ENCODE measurements at regions not wholly inside any gene's neighbourhood (a gene's known extent, or its start where the extent isn't known, plus 50 kb on each side); places are given as distances from the start of the nearest gene placed in this dataset.

DNA sequence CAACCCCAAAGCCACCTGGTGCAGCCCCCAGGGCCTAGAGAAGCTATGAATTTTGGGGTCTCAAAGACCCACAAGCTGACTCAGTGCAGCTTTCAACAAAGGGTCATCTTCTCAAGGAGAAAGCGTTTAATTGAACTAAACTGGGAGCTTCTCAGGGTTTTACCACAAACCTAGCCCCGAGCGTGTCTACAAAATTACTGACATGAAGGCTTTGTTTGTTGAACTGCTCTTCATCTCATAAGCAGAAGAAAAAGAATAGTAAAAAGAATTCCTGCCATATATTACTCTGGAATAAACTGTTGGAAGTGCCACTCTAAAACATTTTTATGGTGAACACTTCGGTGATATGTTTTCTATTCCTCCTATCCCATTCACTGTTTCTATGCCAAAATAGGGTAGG is 50.8 kb upstream of the INCENP start:
- DNase-seq (ENCODE audit: low read depth), result no peak

DNA sequence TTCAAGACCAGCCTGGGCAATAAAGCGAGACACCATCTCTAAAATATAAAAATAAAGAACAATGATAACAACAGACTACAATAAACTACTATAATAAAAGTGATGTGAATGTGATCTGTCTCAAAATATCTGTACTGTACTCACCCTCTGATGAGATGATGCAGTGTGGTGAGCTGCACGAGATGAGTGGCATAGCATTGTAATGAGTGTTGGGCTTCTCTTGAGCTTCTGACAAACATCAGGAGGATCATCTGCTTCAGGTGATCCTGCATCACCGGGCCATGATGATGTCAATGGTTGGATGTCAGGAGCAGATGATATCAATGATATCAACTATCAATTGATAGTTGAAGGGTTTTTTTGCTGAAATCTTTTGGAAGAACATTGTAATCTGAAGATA is 52.4 kb upstream of the INCENP start:
- DNase-seq (ENCODE audit: low read depth), result no peak

- DNase-seq (ENCODE audit: low read depth), result no peak
These were observed 53.6 kb upstream of the INCENP start for GRCh38 chr11:62069986-62070919.

DNA sequence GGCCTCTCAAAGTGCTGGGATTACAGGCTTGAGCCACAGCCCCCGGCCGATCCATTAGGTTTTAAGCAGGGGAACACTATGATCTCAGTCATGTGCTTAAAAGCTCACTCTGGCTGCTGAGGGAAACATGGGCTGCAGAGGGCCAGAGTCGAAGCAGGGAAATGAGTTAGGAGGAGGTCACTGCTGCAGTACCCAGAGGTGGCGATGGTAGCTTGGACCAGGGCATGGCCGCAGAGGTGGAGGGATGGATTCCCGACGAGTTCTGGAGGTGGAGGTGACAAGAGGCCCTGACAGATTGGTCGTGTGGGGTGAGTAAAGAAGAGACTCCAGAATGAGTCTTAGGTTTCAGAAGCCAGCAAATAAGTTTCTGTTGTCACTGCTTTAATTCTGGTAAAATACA is 54.4 kb upstream of the INCENP start:
- no peak for DNase-seq (ENCODE audit: low read depth)

- no peak for DNase-seq (ENCODE audit: low read depth)
These were observed 55.1 kb upstream of the INCENP start for GRCh38 chr11:62068730-62069129.

- no peak for DNase-seq (ENCODE audit: low read depth)
These were observed 56.1 kb upstream of the INCENP start for GRCh38 chr11:62067741-62068140.

DNA sequence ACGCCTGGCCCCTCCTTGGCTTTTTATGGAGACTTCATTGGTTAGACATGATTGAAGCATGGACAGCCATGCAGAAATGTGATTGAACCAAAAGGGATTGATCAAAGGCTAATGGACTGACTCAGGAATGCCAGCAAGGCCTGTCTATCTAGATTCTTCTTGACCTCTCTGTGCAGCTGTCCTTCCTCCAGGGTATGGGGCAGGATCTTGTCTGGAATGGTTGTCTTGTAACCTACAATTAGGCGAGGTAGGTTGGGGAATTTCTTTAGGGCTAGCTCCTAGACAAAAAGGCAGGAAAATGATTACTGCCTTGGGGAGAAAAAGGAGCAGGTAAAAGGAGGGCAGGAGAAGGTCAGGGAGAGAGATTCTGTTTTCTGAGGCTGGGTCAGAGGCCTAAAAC is 59.6 kb upstream of the INCENP start:
- DNase-seq (ENCODE audit: low read depth), result no peak

- DNase-seq (ENCODE audit: low read depth), result no peak
These were observed 61.5 kb upstream of the INCENP start for GRCh38 chr11:62062223-62062861.

DNA sequence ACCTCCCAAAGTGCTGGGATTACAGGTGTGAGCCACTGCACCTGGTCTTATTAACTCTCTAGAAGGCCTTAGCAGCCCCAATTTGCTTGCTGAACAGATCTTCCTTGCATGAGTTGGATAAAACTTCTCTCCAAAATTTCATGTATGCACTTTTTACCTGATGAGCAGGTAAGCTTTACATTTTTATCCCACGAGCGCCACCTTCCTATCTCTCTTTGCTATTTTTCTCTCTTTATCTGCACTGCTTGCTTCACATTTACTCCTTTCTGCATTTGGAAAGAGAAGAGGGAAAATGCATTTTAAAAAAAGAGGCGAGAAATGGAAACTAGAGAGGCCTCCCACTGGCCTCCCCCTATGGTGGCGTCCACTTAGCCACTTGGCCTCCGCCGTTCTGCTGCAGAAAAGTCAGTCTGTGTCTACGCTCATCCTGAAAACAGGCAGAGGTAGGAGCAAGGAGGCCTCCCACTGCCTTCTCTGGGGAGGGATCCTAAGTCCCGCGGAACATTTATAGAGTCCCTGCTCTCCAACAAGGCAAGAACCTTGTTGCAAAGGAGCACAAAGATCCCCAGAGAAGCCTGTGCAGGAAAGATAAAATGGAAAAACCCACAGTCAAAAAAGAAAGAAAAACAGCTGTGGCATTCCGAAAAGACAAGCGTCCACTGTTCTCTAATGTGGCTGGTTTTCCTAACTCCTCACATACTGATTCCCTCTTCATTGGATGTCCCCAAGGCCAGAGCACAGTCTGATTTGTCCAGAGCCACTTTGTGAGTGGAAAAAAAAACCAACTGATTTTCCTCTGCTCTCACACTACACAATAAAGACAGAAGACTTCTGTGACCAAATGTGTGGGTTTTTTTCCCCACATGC is 62.2 kb upstream of the INCENP start:
- DNase-seq (ENCODE audit: low read depth), result no peak

DNA sequence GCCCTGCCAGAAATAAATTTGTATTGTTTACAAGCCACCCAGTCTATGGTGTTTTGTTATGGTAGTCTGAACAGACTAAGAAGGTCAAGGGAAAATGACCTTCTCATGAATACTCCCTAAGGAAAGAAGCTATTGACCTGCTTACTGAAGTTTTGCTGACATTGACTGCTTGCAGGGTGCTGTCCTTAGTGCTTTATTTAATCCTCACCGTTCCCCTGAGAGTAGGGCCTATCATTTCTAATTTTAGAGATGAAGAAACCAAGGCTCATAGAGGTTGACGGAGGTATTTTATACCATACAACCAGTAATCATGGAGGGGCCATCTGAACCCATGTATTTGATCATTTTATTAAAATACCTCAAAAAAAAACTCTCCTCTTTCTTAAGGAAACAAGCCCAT is 66.7 kb upstream of the INCENP start:
- no peak for DNase-seq (ENCODE audit: low read depth)

GRCh38 chr11:62055970-62056369 is 67.8 kb upstream of the INCENP start:
- no peak for DNase-seq (ENCODE audit: low read depth)

DNA sequence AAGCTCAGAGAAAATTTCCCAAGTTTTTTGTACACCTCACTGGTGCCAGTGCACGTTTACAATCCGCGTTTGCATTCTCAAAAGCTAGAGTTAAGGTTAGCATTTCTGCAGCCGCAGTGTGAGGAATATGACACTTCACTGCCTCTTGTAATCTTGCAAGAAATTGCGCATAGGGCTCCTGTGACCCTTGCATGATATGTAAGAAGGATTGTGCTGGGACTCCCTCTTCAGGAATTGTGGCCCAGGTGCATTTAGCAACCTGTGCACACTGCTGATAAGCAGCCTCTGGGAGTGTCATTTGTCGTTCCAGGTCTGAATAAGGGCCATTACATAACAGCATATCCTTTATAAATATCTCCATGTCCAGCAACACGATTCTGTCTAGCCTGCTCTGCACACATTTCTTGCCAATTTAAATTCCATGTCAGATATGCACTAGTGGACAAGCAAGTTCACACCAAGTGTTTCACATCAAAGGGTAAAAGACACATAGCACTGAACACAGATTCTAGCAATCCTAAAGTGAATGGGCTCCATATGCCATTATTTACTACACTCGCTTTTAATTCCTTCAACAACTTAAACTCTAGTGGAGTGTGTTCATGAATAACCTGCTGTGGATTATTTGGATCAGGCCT is 69.2 kb upstream of the INCENP start:
- no peak for DNase-seq (ENCODE audit: low read depth)

DNA sequence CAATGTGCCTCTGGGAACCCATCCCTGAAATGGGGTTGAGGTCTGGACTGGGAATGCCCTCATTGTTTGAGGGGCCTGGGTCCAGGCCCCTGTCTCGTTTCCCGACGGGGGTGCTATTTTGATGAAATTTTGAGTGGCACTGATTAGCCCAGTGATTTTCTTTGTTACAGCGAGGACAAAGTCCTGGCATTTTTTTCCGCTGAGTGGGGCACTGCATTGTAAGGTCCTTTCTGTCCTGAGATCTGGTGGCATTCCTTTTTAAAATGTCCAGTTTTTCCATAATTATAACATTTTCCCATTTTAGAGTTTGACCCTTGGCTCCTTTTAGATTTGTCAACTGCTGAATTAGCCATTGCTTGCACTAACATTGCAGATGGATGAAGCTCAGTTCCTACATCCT is 69.7 kb upstream of the INCENP start:
- no peak for DNase-seq (ENCODE audit: low read depth)

- no peak for DNase-seq (ENCODE audit: low read depth)
These were observed 73.1 kb upstream of the INCENP start for GRCh38 chr11:62050716-62051115.

GRCh38 chr11:62048100-62048499 is 75.7 kb upstream of the INCENP start:
- DNase-seq (ENCODE audit: low read depth), result no peak

DNA sequence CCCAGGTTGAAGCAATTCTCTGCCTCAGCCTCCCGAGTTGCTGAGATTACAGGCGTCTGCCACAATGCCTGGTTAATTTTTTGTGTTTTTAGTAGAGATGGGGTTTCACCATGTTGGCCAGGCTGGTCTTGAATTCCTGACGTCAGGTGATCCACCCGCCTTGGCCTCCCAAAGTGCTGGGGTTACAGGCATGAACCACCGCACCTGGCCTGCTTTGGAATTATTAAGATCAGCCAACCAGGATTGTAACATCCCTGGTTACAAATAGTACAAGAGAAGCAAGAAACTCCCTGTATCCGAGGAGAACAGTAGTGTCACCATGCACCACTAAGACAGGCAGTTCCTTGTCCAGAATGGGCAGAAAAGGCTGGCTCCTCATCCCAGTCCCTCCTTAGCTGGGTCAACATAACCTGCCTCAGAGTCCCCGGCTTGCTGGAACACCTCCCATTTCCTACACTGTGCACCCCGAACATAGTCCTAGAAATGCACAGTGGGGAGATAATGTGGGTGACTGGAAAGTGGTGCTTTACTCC is 77.2 kb upstream of the INCENP start:
- no peak for DNase-seq (ENCODE audit: low read depth)

- DNase-seq (ENCODE audit: low read depth), result no peak
These were observed 77.2 kb upstream of the FTH1 start for GRCh38 chr11:62044639-62045121.

GRCh38 chr11:62035293-62035692 is 67.9 kb upstream of the FTH1 start:
- no peak for DNase-seq (ENCODE audit: low read depth)

DNA sequence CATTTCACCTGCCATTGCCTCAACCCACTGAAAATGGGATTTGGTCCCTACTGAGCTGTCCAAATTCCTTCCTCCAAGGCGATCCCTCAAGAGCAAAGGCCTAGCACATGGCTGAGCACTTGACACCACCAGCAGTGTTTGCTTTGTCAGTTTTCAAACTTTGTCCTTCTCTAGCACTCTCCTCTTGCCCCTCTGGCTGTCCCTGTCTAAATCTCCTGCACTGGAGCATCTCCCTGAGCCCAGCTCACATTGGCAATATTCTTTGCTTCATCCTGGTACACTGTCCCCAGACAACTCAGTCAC is 66.6 kb upstream of the FTH1 start:
- DNase-seq (ENCODE audit: low read depth), result no peak

DNA sequence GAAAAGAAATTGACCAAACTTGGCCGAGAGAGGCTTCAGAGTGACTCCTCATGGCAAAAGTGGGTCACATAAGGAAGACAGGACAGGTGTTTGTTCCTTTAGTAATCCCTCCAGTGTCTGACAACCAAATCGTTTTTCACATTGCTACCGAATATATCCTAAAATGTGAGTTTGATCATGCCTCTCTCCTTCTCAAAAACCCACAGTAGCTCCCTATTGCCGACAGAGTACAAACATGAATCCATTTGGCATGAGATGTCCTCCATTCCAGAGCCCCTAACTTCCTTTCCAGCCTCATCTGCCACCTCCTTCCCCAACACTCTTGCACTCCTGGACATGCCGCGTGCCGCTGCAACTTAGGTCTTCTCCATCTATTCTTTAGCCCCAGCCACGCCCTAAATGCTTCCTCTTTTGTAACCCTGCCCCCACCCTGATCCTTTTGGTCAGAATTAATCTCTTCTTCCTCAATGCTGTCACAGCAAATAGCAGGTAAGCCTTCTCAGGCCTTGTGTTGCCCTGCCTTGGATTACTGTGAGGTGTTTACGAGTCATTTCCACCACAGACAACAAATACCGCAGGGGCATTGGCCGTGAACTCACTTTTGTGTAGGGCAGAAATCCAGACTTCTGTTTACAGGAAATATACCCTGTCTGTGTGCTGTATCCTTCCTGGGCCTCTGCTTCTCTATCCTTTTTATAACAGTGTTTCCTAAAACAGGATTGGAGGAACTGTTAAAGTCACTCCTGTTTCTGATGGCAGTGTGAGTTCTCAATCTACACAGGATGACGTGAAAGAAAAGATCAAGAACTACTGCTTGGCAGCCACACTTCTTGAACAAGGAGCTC is 66.0 kb upstream of the FTH1 start:
- DNase-seq (ENCODE audit: low read depth), result no peak

GRCh38 chr11:62030071-62030684 is 62.7 kb upstream of the FTH1 start:
- DNase-seq (ENCODE audit: low read depth), result no peak
